H9 (cell line): ENCODE measurements at regions not wholly inside any gene's neighbourhood (a gene's known extent, or its start where the extent isn't known, plus 50 kb on each side); places are given as distances from the start of the nearest gene placed in this dataset.

Experiments used
- DNase-seq: peaks from one replicate; pipeline ENCODE4 v3.0.0-alpha.2; 2017
- H2AFZ ChIP-seq: one replicate; pipeline ENCODE4 v1.6.1; 2013; ENCODE audit warnings: mild to moderate bottlenecking, low read length, control low read depth, moderate library complexity
- H2AK5ac ChIP-seq: 2 replicates; pipeline ENCODE4 v1.6.1; 2013; ENCODE audit warnings: low read length, control low read depth, mixed read lengths; ENCODE audit not compliant: insufficient read length
- H2BK120ac ChIP-seq: one replicate; pipeline ENCODE4 v1.6.1; 2013; ENCODE audit warnings: low read depth, mild to moderate bottlenecking, low read length, control low read depth, inconsistent platforms; ENCODE audit not compliant: poor library complexity, severe bottlenecking
- H2BK12ac ChIP-seq: 2 replicates; pipeline ENCODE4 v1.6.1; 2013; ENCODE audit warnings: low read length, control low read depth, mixed read lengths, low read depth; ENCODE audit not compliant: insufficient read length
- H2BK15ac ChIP-seq: 2 replicates; pipeline ENCODE4 v1.6.1; 2013; ENCODE audit warnings: low read depth, low read length, control low read depth
- H2BK20ac ChIP-seq: one replicate; pipeline ENCODE4 v1.6.1; 2013; ENCODE audit warnings: low read depth, mild to moderate bottlenecking, low read length, control low read depth, inconsistent platforms; ENCODE audit not compliant: poor library complexity, severe bottlenecking
- H2BK5ac ChIP-seq: 2 replicates; pipeline ENCODE4 v1.6.1; 2013; ENCODE audit warnings: low read length, control low read depth, mixed read lengths; ENCODE audit not compliant: insufficient read length
- H3K14ac ChIP-seq: 2 replicates; pipeline ENCODE4 v1.6.1; 2013; ENCODE audit warnings: low read length, control low read depth; ENCODE audit not compliant: insufficient read depth
- H3K18ac ChIP-seq: 2 replicates; pipeline ENCODE4 v1.6.1; 2013; ENCODE audit warnings: low read depth, mild to moderate bottlenecking, mixed read lengths, low read length, control low read depth; ENCODE audit not compliant: insufficient read length
- H3K23ac ChIP-seq: 2 replicates; pipeline ENCODE4 v1.6.1; 2013; ENCODE audit warnings: low read length, control low read depth, mixed read lengths, low read depth; ENCODE audit not compliant: insufficient read length
- H3K23me2 ChIP-seq: 2 replicates; pipeline ENCODE4 v1.6.1; 2013; ENCODE audit warnings: low read depth, mild to moderate bottlenecking, mixed read lengths, low read length, control low read depth; ENCODE audit not compliant: insufficient read length, poor library complexity, severe bottlenecking
- H3K27ac ChIP-seq: 2 replicates; pipeline ENCODE4 v1.5.1; 2013; ENCODE audit warnings: low read length, control low read depth, mixed read lengths, low read depth; ENCODE audit not compliant: insufficient read length
- H3K27me3 ChIP-seq: 2 replicates; pipeline ENCODE4 v1.6.1; 2013; ENCODE audit warnings: low read length, control low read depth, inconsistent platforms; ENCODE audit not compliant: insufficient read depth
- H3K4ac ChIP-seq: 2 replicates; pipeline ENCODE4 v1.6.1; 2013; ENCODE audit warnings: low read depth, mild to moderate bottlenecking, control low read depth, inconsistent platforms, low read length, moderate library complexity
- H3K4me1 ChIP-seq: 2 replicates; pipeline ENCODE4 v1.6.1; 2013; ENCODE audit warnings: low read length, control low read depth, inconsistent platforms; ENCODE audit not compliant: insufficient read depth
- H3K4me2 ChIP-seq: 2 replicates; pipeline ENCODE4 v1.6.1; 2013; ENCODE audit warnings: low read length, control low read depth, mixed read lengths; ENCODE audit not compliant: insufficient read length, insufficient read depth
- H3K56ac ChIP-seq: 2 replicates; pipeline ENCODE4 v1.6.1; 2013; ENCODE audit warnings: low read depth, mild to moderate bottlenecking, mixed read lengths, low read length, control low read depth; ENCODE audit not compliant: insufficient read length
- H3K79me1 ChIP-seq: 2 replicates; pipeline ENCODE4 v1.6.1; 2013; ENCODE audit warnings: low read depth, mild to moderate bottlenecking, moderate library complexity, low read length, control low read depth, inconsistent platforms; ENCODE audit not compliant: insufficient read depth, poor library complexity, severe bottlenecking
- H3K79me2 ChIP-seq: 2 replicates; pipeline ENCODE4 v1.6.1; 2013; ENCODE audit warnings: low read length, control low read depth, inconsistent platforms; ENCODE audit not compliant: insufficient read depth
- H3K9ac ChIP-seq: 2 replicates; pipeline ENCODE4 v1.6.1; 2013; ENCODE audit warnings: low read length, control low read depth, mixed read lengths; ENCODE audit not compliant: insufficient read length; ENCODE audit errors: extremely low read depth
- H3K9me3 ChIP-seq: one replicate; pipeline ENCODE4 v1.6.1; 2013; ENCODE audit warnings: low read depth, low read length, inconsistent platforms; ENCODE audit not compliant: control insufficient read depth
- H3T11ph ChIP-seq: one replicate; pipeline ENCODE4 v1.6.1; 2013; ENCODE audit warnings: mild to moderate bottlenecking, low read length, control low read depth, inconsistent platforms
- H4K20me1 ChIP-seq: one replicate; pipeline ENCODE4 v1.6.1; 2013; ENCODE audit not compliant: control insufficient read depth, insufficient read length, insufficient read depth
- H4K5ac ChIP-seq: 2 replicates; pipeline ENCODE4 v1.6.1; 2013; ENCODE audit warnings: low read depth, mild to moderate bottlenecking, mixed read lengths, low read length, control low read depth; ENCODE audit not compliant: insufficient read length
- H4K8ac ChIP-seq: replicated peaks from 2 replicates; pipeline ENCODE4 v1.6.1; 2013; ENCODE audit warnings: low read length, control low read depth, mixed read lengths, low read depth; ENCODE audit not compliant: insufficient read length
- H4K91ac ChIP-seq: 2 replicates; pipeline ENCODE4 v1.6.1; 2013; ENCODE audit warnings: low read depth, mild to moderate bottlenecking, moderate library complexity, mixed read lengths, low read length, control low read depth; ENCODE audit not compliant: insufficient read length
- H3K27ac Mint-ChIP-seq, 3 experiments: 2 replicates in 2 of 3; 3 replicates in 1 of 3; pipeline ENCODE4 v1.8.0; 2020 to 2021; ENCODE audit warnings: mixed read lengths in 3 of 3, mild to moderate bottlenecking in 1 of 3, moderate library complexity in 1 of 3
- H3K27me3 Mint-ChIP-seq: 2 replicates; pipeline ENCODE4 v1.8.0; 2021; ENCODE audit warnings: low read depth, mild to moderate bottlenecking, moderate library complexity, mixed read lengths
- H3K36me3 Mint-ChIP-seq, 3 experiments: 2 replicates in 2 of 3; 3 replicates in 1 of 3; pipeline ENCODE4 v1.8.0; 2020 to 2021; ENCODE audit warnings: low read depth in 3 of 3, mixed read lengths in 3 of 3; ENCODE audit not compliant: insufficient read depth in 1 of 3
- H3K4me1 Mint-ChIP-seq, 2 experiments: 2 replicates each; pipeline ENCODE4 v1.8.0; 2020; ENCODE audit warnings: mixed read lengths in 2 of 2
- H3K4me3 Mint-ChIP-seq, 2 experiments: 2 replicates in 1 of 2; 3 replicates in 1 of 2; pipeline ENCODE4 v1.8.0; 2020 to 2021; ENCODE audit warnings: mild to moderate bottlenecking in 2 of 2, mixed read lengths in 2 of 2, moderate library complexity in 1 of 2
- H3K9me3 Mint-ChIP-seq, 2 experiments: 2 replicates in 1 of 2; 3 replicates in 1 of 2; pipeline ENCODE4 v1.8.0; 2020; ENCODE audit warnings: mild to moderate bottlenecking in 2 of 2, mixed read lengths in 2 of 2, moderate library complexity in 1 of 2
- CTCF ChIP-seq: fragments of 200-600 bp; sonication (generic); conservative IDR thresholded peaks from 3 replicates; pipeline ENCODE4 v1.8.0; 2021; ENCODE audit warnings: antibody characterized with exemption, mild to moderate bottlenecking
- WGBS: extraction: QIAGEN DNeasy Blood & Tissue Kit; methylation state at CpG from one replicate; pipeline ENCODE4 v1.1.7; 2013; ENCODE audit warnings: missing lambda C conversion rate, low lambda C conversion rate, mixed read lengths; ENCODE audit not compliant: insufficient read length; ENCODE audit errors: extremely low coverage; 5-methylcytosine and 5-hydroxymethylcytosine counted together

DNA sequence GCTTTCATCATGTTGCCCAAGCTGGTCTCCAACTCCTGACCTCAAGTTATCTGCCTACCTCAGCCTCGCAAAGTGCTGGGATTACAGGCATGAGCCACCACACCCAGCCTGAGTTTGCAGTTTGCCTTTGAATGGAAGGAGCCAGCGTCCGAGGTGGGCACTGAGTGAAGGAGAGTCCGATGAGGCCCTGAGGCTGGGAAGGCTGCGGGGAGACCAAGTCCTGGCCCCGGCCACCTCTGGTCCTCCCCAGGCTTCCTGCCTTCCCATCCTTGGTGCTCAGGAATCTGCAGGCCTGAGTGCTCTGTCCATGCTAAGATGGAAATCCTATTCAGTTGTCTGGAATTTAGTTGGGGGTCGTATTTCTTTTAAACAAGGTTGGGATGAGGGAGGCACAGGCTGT, 82.9 kb downstream of the SMIM21 start:
- H3K79me1 ChIP-seq = no peaks in the 10 kb centered on the region
- H3K56ac ChIP-seq = no peak overlapping the region
- no peak overlapping the region for H3K4me2 ChIP-seq
- no peak overlapping the region for H3K23ac ChIP-seq
- no peak overlapping the region for H2BK12ac ChIP-seq
- H3K27me3 ChIP-seq = no peaks in the 10 kb centered on the region
- no peak overlapping the region for H2AFZ ChIP-seq
- no peak overlapping the region for H3T11ph ChIP-seq
- H3K9ac ChIP-seq = no peak overlapping the region
- no peak overlapping the region for H4K5ac ChIP-seq
- H3K4me1 ChIP-seq = no peaks in the 10 kb centered on the region
- H3K23me2 ChIP-seq = no peaks in the 10 kb centered on the region
- Mint-ChIP-seq H3K36me3 (no peaks in the 10 kb centered on the region), H3K27me3 (peaks cover 2% of the 10 kb centered on the region; the same call in 1 of the 2 replicates), H3K4me3 (no peak overlapping the region), H3K27ac (no peak overlapping the region; a peak in 1 of 7 replicates), H3K4me1 (peaks cover 17 to 20% of the 10 kb centered on the region in 2 experiments), H3K9me3 (no peaks in the 10 kb centered on the region)
- no peak overlapping the region for H2AK5ac ChIP-seq
- no peak overlapping the region for H3K4ac ChIP-seq
- H4K8ac ChIP-seq = no peak overlapping the region
- H4K20me1 ChIP-seq = no peaks in the 10 kb centered on the region
- DNase-seq = no peak
- H3K9me3 ChIP-seq = no peaks in the 10 kb centered on the region
- no peak overlapping the region for H2BK5ac ChIP-seq
- no peak overlapping the region for H2BK20ac ChIP-seq
- H3K79me2 ChIP-seq = no peaks in the 10 kb centered on the region
- H2BK15ac ChIP-seq = no peak overlapping the region
- H4K91ac ChIP-seq = no peak overlapping the region
- H3K18ac ChIP-seq = no peak overlapping the region
- H3K14ac ChIP-seq = no peak overlapping the region; the same call in 1 of the 2 replicates
- TF ChIP-seq CTCF = no peak
- no peak overlapping the region for H2BK120ac ChIP-seq
- H3K27ac ChIP-seq = no peak overlapping the region
- no CpG with 5 or more reads among the region's 7 CpGs for WGBS
